Endothelial cell of umbilical vein (primary cell): ENCODE measurements at regions not wholly inside any gene's neighbourhood (a gene's known extent, or its start where the extent isn't known, plus 50 kb on each side); places are given as distances from the start of the nearest gene placed in this dataset.

Experiments
- BruUV-seq: library from RNA; stranded (reverse); fragments of 400-500 nt; replicated peaks from 2 replicates; lab custom pipeline; 2021; lab: Mats Ljungman, UMichigan
- CTCF ChIA-PET: fragments of 300-600, 350-600 bp; sonication (Branson Sonifier 250); formaldehyde crosslinking; loops from one replicate; lab custom pipeline; 2021; ENCODE audit warnings: antibody characterized with exemption, inconsistent platforms; lab: Charles Lee
- POLR2A ChIA-PET: fragments of 300-600, 350-600 bp; sonication (Branson Sonifier 250); formaldehyde crosslinking; loops from one replicate; lab custom pipeline; 2021; ENCODE audit warnings: antibody characterized with exemption, inconsistent platforms; lab: Charles Lee
- DNase-seq: peaks from one replicate; pipeline ENCODE4 v3.0.0-alpha.2; 2011; ENCODE audit warnings: low read depth, low spot score
- FAIRE-seq: peaks from 2 replicates; lab custom pipeline; 2011; peaks lifted over from hg19 to GRCh38; lab: Jason Lieb, UNC
- H2AFZ ChIP-seq: 2 replicates; pipeline ENCODE4 v1.6.0; 2012; ENCODE audit warnings: low read depth, low read length, control low read depth, inconsistent platforms
- H3K27ac ChIP-seq: 2 replicates; pipeline ENCODE4 v1.5.1; 2011; ENCODE audit warnings: low read depth, mild to moderate bottlenecking, control low read depth, low read length, moderate library complexity; ENCODE audit not compliant: insufficient read depth
- H3K27me3 ChIP-seq, 2 experiments: 2 replicates each; pipeline versions ENCODE4 v1.6.0 to v1.6.1; 2011; ENCODE audit warnings: low read length in 2 of 2, mixed read lengths in 1 of 2; ENCODE audit not compliant: control insufficient read depth in 2 of 2, insufficient read depth in 2 of 2
- H3K36me3 ChIP-seq, 2 experiments: 2 replicates in 1 of 2; 3 replicates in 1 of 2; pipeline ENCODE4 v1.5.1; 2011; ENCODE audit warnings: low read length in 2 of 2, mild to moderate bottlenecking in 1 of 2, moderate library complexity in 1 of 2; ENCODE audit not compliant: control insufficient read depth in 2 of 2, insufficient read depth in 2 of 2; ENCODE audit errors: extremely low read depth in 1 of 2
- H3K4me1 ChIP-seq: 3 replicates; pipeline ENCODE4 v1.5.1; 2011; ENCODE audit warnings: mild to moderate bottlenecking, low read length; ENCODE audit not compliant: control insufficient read depth, insufficient read depth; ENCODE audit errors: extremely low read depth
- H3K4me2 ChIP-seq: 2 replicates; pipeline ENCODE4 v1.6.1; 2011; ENCODE audit warnings: low read length, control low read depth, mixed read lengths; ENCODE audit not compliant: insufficient read depth
- H3K4me3 ChIP-seq, 3 experiments: fragments of 200-600 bp in 1 of 3; sonication (generic), shearing (Covaris generic) in 1 of 3; replicated peaks in 1 of 3; 2 replicates each; pipeline ENCODE4 v1.5.1; 2011 to 2016; ENCODE audit warnings: control low read depth in 3 of 3, low read length in 3 of 3, mild to moderate bottlenecking in 2 of 3, inconsistent platforms in 1 of 3, low read depth in 1 of 3, moderate library complexity in 1 of 3; ENCODE audit not compliant: insufficient read depth in 1 of 3
- H3K79me2 ChIP-seq: 2 replicates; pipeline ENCODE4 v1.6.0; 2012; ENCODE audit warnings: low read length, inconsistent platforms; ENCODE audit not compliant: control insufficient read depth, insufficient read depth
- H3K9ac ChIP-seq: replicated peaks from 2 replicates; pipeline ENCODE3; 2011; ENCODE audit warnings: low read length, control low read depth; ENCODE audit not compliant: insufficient read depth; ENCODE audit errors: extremely low read depth
- H3K9me1 ChIP-seq: replicated peaks from 3 replicates; pipeline ENCODE4 v1.6.0; 2011; ENCODE audit warnings: mild to moderate bottlenecking, low read length; ENCODE audit not compliant: control insufficient read depth, insufficient read depth; ENCODE audit errors: extremely low read depth
- H3K9me3 ChIP-seq: replicated peaks from 2 replicates; pipeline ENCODE4 v1.5.1; 2012; ENCODE audit warnings: low read length, inconsistent platforms; ENCODE audit not compliant: control insufficient read depth, insufficient read depth
- H4K20me1 ChIP-seq: replicated peaks from 2 replicates; pipeline ENCODE3; 2011; ENCODE audit warnings: mild to moderate bottlenecking, low read length; ENCODE audit not compliant: control insufficient read depth, insufficient read depth; ENCODE audit errors: extremely low read depth
- EZH2 ChIP-seq: IDR thresholded peaks from 2 replicates; pipeline ENCODE4 v1.6.1; 2012; ENCODE audit warnings: borderline replicate concordance, low read depth, mild to moderate bottlenecking, moderate library complexity, low read length, inconsistent platforms; ENCODE audit not compliant: severe bottlenecking
- FOS ChIP-seq: IDR thresholded peaks from 2 replicates; pipeline ENCODE4 v1.6.1; 2011; ENCODE audit warnings: mild to moderate bottlenecking, low read length, moderate library complexity, borderline replicate concordance; ENCODE audit not compliant: insufficient read depth
- GATA2 ChIP-seq: IDR thresholded peaks from 2 replicates; pipeline ENCODE4 v1.7.0; 2011; ENCODE audit warnings: low read depth, mild to moderate bottlenecking, moderate library complexity, mixed read lengths, low read length; ENCODE audit not compliant: insufficient read length, insufficient read depth
- JUN ChIP-seq: IDR thresholded peaks from 2 replicates; pipeline ENCODE4 v1.6.1; 2011; ENCODE audit warnings: borderline replicate concordance, low read depth; ENCODE audit not compliant: insufficient read length, insufficient read depth
- MYC ChIP-seq: IDR thresholded peaks from one replicate; pipeline ENCODE4 v1.6.1; 2011; ENCODE audit warnings: mild to moderate bottlenecking, low read depth, low read length
- POLR2A ChIP-seq: IDR thresholded peaks from 2 replicates; pipeline ENCODE4 v1.6.1; 2012; ENCODE audit warnings: low read depth, mild to moderate bottlenecking, control low read depth, low read length
- POLR2AphosphoS5 ChIP-seq: IDR thresholded peaks from 2 replicates; pipeline ENCODE4 v1.6.1; 2012; ENCODE audit warnings: low read depth, mild to moderate bottlenecking, control low read depth, low read length, moderate library complexity; ENCODE audit not compliant: insufficient read depth
- dilution Hi-C: fragments of 300-500 bp; cut with MboI; formaldehyde crosslinking; loops from one replicate; pipeline ENCODE4 v1.15.0; 2019; ENCODE audit warnings: low sequenced_read_pairs; ENCODE audit not compliant: extremely low pct_ligation_motif_present
- intact Hi-C: fragments of 100-400 bp; cut with micrococcal nuclease; formaldehyde crosslinking; loops from one replicate; pipeline ENCODE4 v1.10.0; 2022
- TF ChIP-seq, protein P1 (sequence below): IDR thresholded peaks from 2 replicates; pipeline ENCODE4 v1.6.1; 2011; ENCODE audit not compliant: insufficient read depth, insufficient read length
- TF ChIP-seq, protein P2 (sequence below), 2 donors: IDR thresholded peaks; 1 replicate in 1 of 2; 2 replicates in 1 of 2; pipeline ENCODE4 v1.5.1; 2011; ENCODE audit warnings: low read length in 2 of 2, mild to moderate bottlenecking in 2 of 2, moderate library complexity in 2 of 2, control low read depth in 1 of 2, inconsistent platforms in 1 of 2, low read depth in 1 of 2; ENCODE audit not compliant: insufficient read depth in 1 of 2; ENCODE audit errors: extremely low read depth in 1 of 2

DNA sequence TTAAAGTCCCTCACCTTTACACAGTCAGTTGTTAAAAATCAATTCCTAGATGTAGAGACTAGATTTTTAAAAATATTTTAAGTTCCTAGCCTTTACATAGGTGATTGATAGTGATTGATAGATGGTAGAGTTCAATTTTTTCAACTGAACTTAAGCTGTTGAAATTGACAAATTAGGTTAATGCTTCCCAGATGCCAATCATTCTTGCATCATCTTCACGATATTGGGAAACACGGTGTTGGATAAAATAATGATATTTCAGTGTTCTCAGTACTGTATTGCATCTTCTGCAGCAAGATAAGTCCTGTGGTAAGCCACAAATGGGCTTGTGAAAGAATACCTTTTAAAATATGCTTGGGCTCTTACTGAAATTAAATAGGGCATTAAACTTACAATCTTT lies 667.6 kb downstream of the STK39 start:
- DNase-seq: no peak
- Histone ChIP-seq H3K4me3 (no peak overlapping the region), H3K4me1 (no peaks in the 10 kb centered on the region), H3K9me1 (no peaks in the 10 kb centered on the region), H3K27me3 (no peaks in the 10 kb centered on the region), H3K79me2 (no peaks in the 10 kb centered on the region), H2AFZ (no peak overlapping the region), H3K27ac (no peak overlapping the region), H4K20me1 (no peaks in the 10 kb centered on the region), H3K9ac (no peak overlapping the region), H3K9me3 (no peaks in the 10 kb centered on the region), H3K36me3 (no peaks in the 10 kb centered on the region), H3K4me2 (no peak overlapping the region)
- POLR2A ChIA-PET: no interaction called here
- no TSS peak for BruUV-seq
- CTCF ChIA-PET: no interaction called here
- no peak for FAIRE-seq
- TF ChIP-seq JUN: no peak
- no peak for TF ChIP-seq POLR2A
- TF ChIP-seq, protein P1, sequence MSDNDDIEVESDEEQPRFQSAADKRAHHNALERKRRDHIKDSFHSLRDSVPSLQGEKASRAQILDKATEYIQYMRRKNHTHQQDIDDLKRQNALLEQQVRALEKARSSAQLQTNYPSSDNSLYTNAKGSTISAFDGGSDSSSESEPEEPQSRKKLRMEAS: no peak
- no peak for TF ChIP-seq MYC
- TF ChIP-seq EZH2: no peak
- no peak for TF ChIP-seq GATA2
- no peak for TF ChIP-seq POLR2AphosphoS5
- TF ChIP-seq, protein P2, sequence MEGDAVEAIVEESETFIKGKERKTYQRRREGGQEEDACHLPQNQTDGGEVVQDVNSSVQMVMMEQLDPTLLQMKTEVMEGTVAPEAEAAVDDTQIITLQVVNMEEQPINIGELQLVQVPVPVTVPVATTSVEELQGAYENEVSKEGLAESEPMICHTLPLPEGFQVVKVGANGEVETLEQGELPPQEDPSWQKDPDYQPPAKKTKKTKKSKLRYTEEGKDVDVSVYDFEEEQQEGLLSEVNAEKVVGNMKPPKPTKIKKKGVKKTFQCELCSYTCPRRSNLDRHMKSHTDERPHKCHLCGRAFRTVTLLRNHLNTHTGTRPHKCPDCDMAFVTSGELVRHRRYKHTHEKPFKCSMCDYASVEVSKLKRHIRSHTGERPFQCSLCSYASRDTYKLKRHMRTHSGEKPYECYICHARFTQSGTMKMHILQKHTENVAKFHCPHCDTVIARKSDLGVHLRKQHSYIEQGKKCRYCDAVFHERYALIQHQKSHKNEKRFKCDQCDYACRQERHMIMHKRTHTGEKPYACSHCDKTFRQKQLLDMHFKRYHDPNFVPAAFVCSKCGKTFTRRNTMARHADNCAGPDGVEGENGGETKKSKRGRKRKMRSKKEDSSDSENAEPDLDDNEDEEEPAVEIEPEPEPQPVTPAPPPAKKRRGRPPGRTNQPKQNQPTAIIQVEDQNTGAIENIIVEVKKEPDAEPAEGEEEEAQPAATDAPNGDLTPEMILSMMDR (IDR thresholded peaks at IDR 0.05; ENCODE audit: extremely low read depth in 1 of 2, insufficient read depth in 1 of 2, low read depth in 1 of 2, low read length in 2 of 2): no peak
- TF ChIP-seq FOS: no peak
- intact Hi-C loops (no loop called here), dilution Hi-C loops (no loop called here)
